ENCODE measurements at regions not wholly inside any gene's neighbourhood (a gene's known extent, or its start where the extent isn't known, plus 50 kb on each side); places are given as distances from the start of the nearest gene placed in this dataset.

DNA sequence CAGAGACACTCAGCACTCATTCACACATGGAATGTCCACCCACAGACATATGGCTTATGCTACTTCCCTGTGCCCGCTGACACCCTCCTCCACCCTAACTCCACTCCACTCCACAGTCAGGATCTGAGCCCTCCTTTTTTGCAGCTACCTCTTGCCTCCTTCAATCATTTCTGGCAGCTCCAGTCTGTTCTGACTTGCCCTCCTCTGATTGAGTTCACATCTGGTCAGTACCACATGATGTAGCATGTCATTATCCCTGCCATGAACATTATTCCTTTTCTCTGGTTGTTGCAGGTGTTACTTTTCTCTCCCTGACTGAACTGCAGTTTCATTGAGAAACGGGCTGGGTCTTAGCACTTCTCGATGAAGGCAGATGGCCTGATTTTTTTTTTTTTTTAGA lies 130.1 kb upstream of the EGR2 start:
- ChIA-PET CTCF (no interaction called here), POLR2A (no interaction called here)
- intact Hi-C loops (cut with micrococcal nuclease): no loop called here
- no peak for DNase-seq (ENCODE audit: unreplicated experiment)
- TF ChIP-seq, protein P1, sequence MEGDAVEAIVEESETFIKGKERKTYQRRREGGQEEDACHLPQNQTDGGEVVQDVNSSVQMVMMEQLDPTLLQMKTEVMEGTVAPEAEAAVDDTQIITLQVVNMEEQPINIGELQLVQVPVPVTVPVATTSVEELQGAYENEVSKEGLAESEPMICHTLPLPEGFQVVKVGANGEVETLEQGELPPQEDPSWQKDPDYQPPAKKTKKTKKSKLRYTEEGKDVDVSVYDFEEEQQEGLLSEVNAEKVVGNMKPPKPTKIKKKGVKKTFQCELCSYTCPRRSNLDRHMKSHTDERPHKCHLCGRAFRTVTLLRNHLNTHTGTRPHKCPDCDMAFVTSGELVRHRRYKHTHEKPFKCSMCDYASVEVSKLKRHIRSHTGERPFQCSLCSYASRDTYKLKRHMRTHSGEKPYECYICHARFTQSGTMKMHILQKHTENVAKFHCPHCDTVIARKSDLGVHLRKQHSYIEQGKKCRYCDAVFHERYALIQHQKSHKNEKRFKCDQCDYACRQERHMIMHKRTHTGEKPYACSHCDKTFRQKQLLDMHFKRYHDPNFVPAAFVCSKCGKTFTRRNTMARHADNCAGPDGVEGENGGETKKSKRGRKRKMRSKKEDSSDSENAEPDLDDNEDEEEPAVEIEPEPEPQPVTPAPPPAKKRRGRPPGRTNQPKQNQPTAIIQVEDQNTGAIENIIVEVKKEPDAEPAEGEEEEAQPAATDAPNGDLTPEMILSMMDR (IDR thresholded peaks at IDR 0.05; ENCODE audit: unreplicated experiment): no peak
- BruUV-seq (replicated peaks): no TSS peak
- H3K27me3 Mint-ChIP-seq (ENCODE audit: insufficient read depth, unreplicated experiment): peaks cover 10% of the 10 kb centered on the region
- H3K4me1 Mint-ChIP-seq (ENCODE audit: insufficient read depth, unreplicated experiment): peaks cover 8% of the 10 kb centered on the region
- H3K9me3 Mint-ChIP-seq (ENCODE audit: unreplicated experiment): peaks cover 9% of the 10 kb centered on the region
- H3K27ac Mint-ChIP-seq (ENCODE audit: low read depth, unreplicated experiment): no peak overlapping the region
- H3K4me3 Mint-ChIP-seq (ENCODE audit: unreplicated experiment): no peak overlapping the region
- no peaks in the 10 kb centered on the region for H3K36me3 Mint-ChIP-seq (ENCODE audit: insufficient read depth, unreplicated experiment)

DNA sequence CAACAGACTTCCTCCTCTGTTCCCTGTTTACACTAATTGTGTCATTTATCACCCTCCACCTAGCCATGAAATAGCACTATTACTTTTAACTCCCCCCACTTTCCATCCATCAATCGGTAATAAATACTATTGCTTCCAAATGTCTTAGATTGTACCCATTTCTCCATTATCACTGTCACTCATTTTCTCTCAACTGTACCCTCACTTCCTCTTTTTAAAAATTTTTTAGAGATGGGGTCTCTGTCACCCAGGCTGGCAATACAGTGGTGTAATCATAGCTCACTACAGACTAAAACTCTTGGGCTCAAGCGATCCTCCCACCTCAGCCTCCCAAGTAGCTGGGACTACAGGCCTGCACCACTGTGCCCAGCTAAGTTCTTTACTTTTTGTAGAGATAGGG lies 123.5 kb upstream of the EGR2 start:
- TF ChIP-seq, protein P1 (IDR thresholded peaks at IDR 0.05; ENCODE audit: unreplicated experiment): no peak
- no peak overlapping the region for H3K27ac Mint-ChIP-seq (ENCODE audit: low read depth, unreplicated experiment)
- no peak for DNase-seq (ENCODE audit: unreplicated experiment)
- CTCF ChIA-PET: interaction anchor here (0.5 kb wide), 1 partner anchor 55 kb away, joined by 5 read pairs; no protein-coding TSS in a partner anchor
- H3K4me1 Mint-ChIP-seq (ENCODE audit: insufficient read depth, unreplicated experiment): no peaks in the 10 kb centered on the region
- no peaks in the 10 kb centered on the region for H3K36me3 Mint-ChIP-seq (ENCODE audit: insufficient read depth, unreplicated experiment)
- no TSS peak for BruUV-seq (replicated peaks)
- H3K27me3 Mint-ChIP-seq (ENCODE audit: insufficient read depth, unreplicated experiment): no peaks in the 10 kb centered on the region
- POLR2A ChIA-PET: interaction anchor here (0.6 kb wide), 1 partner anchor 201 kb away, joined by 4 read pairs; no protein-coding TSS in a partner anchor
- intact Hi-C loops (cut with micrococcal nuclease): no loop called here
- H3K9me3 Mint-ChIP-seq (ENCODE audit: unreplicated experiment): no peaks in the 10 kb centered on the region
- no peak overlapping the region for H3K4me3 Mint-ChIP-seq (ENCODE audit: unreplicated experiment)

DNA sequence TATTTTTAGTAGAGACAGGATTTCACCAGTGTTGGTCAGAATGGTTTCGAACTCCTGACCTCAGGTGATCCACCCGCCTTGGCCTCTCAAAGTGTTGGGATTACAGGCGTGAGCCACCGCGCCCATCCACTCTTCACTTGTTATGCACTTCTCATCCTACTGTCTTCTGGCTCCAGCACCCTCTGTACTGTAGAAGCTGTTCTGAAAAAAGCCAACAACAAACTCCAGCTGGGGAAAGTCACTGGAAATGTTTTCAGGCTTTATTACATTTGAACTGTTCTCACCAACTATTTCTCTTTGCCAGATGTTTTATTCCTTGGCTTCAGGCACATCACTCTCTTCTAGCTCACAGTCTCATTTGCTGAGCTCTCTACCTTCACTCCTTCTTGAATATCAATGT lies 122.5 kb upstream of the EGR2 start:
- no peaks in the 10 kb centered on the region for H3K4me1 Mint-ChIP-seq (ENCODE audit: insufficient read depth, unreplicated experiment)
- DNase-seq (ENCODE audit: unreplicated experiment): no peak

DNA sequence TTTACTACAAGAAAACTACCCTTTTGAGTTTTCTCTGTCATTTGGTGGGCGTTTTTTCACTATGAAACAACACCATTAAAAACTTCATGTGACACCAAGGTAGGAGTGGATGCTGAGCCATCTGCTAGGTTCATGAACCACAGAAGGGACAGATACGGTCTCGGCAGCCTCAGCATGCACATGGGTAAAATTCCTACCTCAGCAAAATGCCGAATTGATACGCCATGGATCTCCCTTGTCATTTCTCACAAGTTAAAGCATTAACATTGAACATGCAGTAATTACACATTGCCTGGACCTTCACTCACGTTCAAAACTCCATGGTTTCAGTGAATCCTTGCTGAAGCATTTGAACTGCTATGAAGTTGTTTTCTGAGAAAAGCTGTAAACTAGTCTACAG lies 121.5 kb upstream of the EGR2 start:
- H3K27ac Mint-ChIP-seq (ENCODE audit: low read depth, unreplicated experiment): no peak overlapping the region
- intact Hi-C loops (cut with micrococcal nuclease): no loop called here
- no TSS peak for BruUV-seq (replicated peaks)
- H3K27me3 Mint-ChIP-seq (ENCODE audit: insufficient read depth, unreplicated experiment): no peaks in the 10 kb centered on the region
- H3K36me3 Mint-ChIP-seq (ENCODE audit: insufficient read depth, unreplicated experiment): no peaks in the 10 kb centered on the region
- H3K4me3 Mint-ChIP-seq (ENCODE audit: unreplicated experiment): no peak overlapping the region
- no peak for DNase-seq (ENCODE audit: unreplicated experiment)
- CTCF ChIA-PET: no interaction called here
- no peaks in the 10 kb centered on the region for H3K9me3 Mint-ChIP-seq (ENCODE audit: unreplicated experiment)
- H3K4me1 Mint-ChIP-seq (ENCODE audit: insufficient read depth, unreplicated experiment): no peaks in the 10 kb centered on the region
- TF ChIP-seq, protein P1 (IDR thresholded peaks at IDR 0.05; ENCODE audit: unreplicated experiment): no peak
- POLR2A ChIA-PET: no interaction called here

More for the DNA sequence above, 122.5 kb upstream of the EGR2 start:
- ChIA-PET POLR2A (no interaction called here), CTCF (no interaction called here)
- Mint-ChIP-seq H3K27ac (ENCODE audit: low read depth, unreplicated experiment) (no peak overlapping the region), H3K4me3 (ENCODE audit: unreplicated experiment) (no peak overlapping the region), H3K9me3 (ENCODE audit: unreplicated experiment) (no peaks in the 10 kb centered on the region), H3K27me3 (ENCODE audit: insufficient read depth, unreplicated experiment) (no peaks in the 10 kb centered on the region), H3K36me3 (ENCODE audit: insufficient read depth, unreplicated experiment) (no peaks in the 10 kb centered on the region)
- TF ChIP-seq, protein P1 (IDR thresholded peaks at IDR 0.05; ENCODE audit: unreplicated experiment): no peak
- intact Hi-C loops (cut with micrococcal nuclease): no loop called here
- BruUV-seq (replicated peaks): no TSS peak

Measured in MCF 10A (cell line).